Gastrocnemius medialis (tissue), 4 donors: ENCODE measurements at regions not wholly inside any gene's neighbourhood (a gene's known extent, or its start where the extent isn't known, plus 50 kb on each side); places are given as distances from the start of the nearest gene placed in this dataset.

ENCODE experiments used
- ATAC-seq, 2 donors: fragments of 150-250 bp; one replicate each; pipeline ENCODE4 v1.9.1; 2016
- DNase-seq, 2 donors: peaks; one replicate each; pipeline ENCODE4 v3.0.0-alpha.2; 2019
- H3K27ac ChIP-seq, 4 donors: fragments of 200-600 bp; sonication (generic); 1 replicate in 1 of 4; 2 replicates in 3 of 4; pipeline ENCODE4 v1.5.1; 2016 to 2018; ENCODE audit warnings: mild to moderate bottlenecking in 2 of 4, moderate library complexity in 1 of 4
- H3K27me3 ChIP-seq, 3 donors: fragments of 200-600 bp; sonication (generic) in 2 of 3; 1 replicate in 1 of 3; 2 replicates in 2 of 3; pipeline versions ENCODE4 v1.5.1 to v1.6.0; 2016 to 2019; ENCODE audit warnings: mild to moderate bottlenecking in 1 of 3, moderate library complexity in 1 of 3
- H3K36me3 ChIP-seq, 2 donors: fragments of 200-600 bp; sonication (generic) in 1 of 2; one replicate each; pipeline ENCODE4 v1.5.1; 2017 to 2018
- H3K4me1 ChIP-seq, 2 donors: fragments of 200-600 bp; sonication (generic) in 1 of 2; one replicate each; pipeline ENCODE4 v1.5.1; 2016 to 2017; ENCODE audit warnings: mild to moderate bottlenecking in 2 of 2
- H3K4me3 ChIP-seq, 4 donors: fragments of 200-600 bp; sonication (generic) in 3 of 4; 1 replicate in 1 of 4; 2 replicates in 3 of 4; pipeline ENCODE4 v1.5.1; 2016 to 2019; ENCODE audit warnings: mild to moderate bottlenecking in 2 of 4
- H3K9me3 ChIP-seq, 3 donors: fragments of 200-600 bp; sonication (generic) in 2 of 3; 1 replicate in 1 of 3; 2 replicates in 2 of 3; pipeline ENCODE4 v1.5.1; 2016 to 2019
- CTCF ChIP-seq, 5 experiments: fragments of 450-650 bp in 3 of 5; fragments of 200-600 bp in 2 of 5; sonication (generic) in 2 of 5; IDR thresholded peaks in 4 of 5; conservative IDR thresholded peaks in 1 of 5; 1 replicate in 4 of 5; 2 replicates in 1 of 5; pipeline ENCODE4 v1.5.1; 2016 to 2019; ENCODE audit warnings: antibody characterized with exemption in 5 of 5, mild to moderate bottlenecking in 3 of 5, moderate library complexity in 3 of 5
- POLR2A ChIP-seq, 2 donors: fragments of 450-650 bp; IDR thresholded peaks; one replicate each; pipeline ENCODE4 v1.6.1; 2017; ENCODE audit warnings: antibody characterized with exemption in 2 of 2, mild to moderate bottlenecking in 2 of 2, moderate library complexity in 2 of 2
- in situ Hi-C, 4 donors: fragments of 200-750 bp; cut with MboI; loops; one replicate each; pipeline versions ENCODE4 v1.15.0 to v1.8.0; 2017; ENCODE audit warnings: low sequenced_read_pairs in 4 of 4
- intact Hi-C: fragments of 100-400 bp; cut with DNase I; formaldehyde crosslinking; loops from one replicate; pipeline ENCODE4 v1.15.1; 2023; ENCODE audit warnings: low total_unique reads

GRCh38 chr11:76278526-76278925 lies 72.2 kb upstream of the WNT11 start:
- Histone ChIP-seq H3K27me3 (no peaks in the 10 kb centered on the region), H3K9me3 (no peaks in the 10 kb centered on the region), H3K4me1 (no peaks in the 10 kb centered on the region), H3K27ac (no peak overlapping the region), H3K4me3 (no peak overlapping the region), H3K36me3 (no peaks in the 10 kb centered on the region)
- no peak for DNase-seq
- intact Hi-C loops: no loop called here
- ATAC-seq: no peak
- in situ Hi-C loops: no loop called here
- TF ChIP-seq CTCF (IDR thresholded peaks at IDR 0.05 in 4 of 5, conservative IDR thresholded peaks at IDR 0.05 in 1 of 5): no peak
- TF ChIP-seq POLR2A (IDR thresholded peaks at IDR 0.05): no peak

GRCh38 chr11:76277298-76278175 lies 71.2 kb upstream of the WNT11 start:
- H3K9me3 ChIP-seq: no peaks in the 10 kb centered on the region
- TF ChIP-seq POLR2A (IDR thresholded peaks at IDR 0.05) (no peak), CTCF (IDR thresholded peaks at IDR 0.05 in 4 of 5, conservative IDR thresholded peaks at IDR 0.05 in 1 of 5) (no peak)
- H3K4me3 ChIP-seq: no peak overlapping the region
- H3K27ac ChIP-seq: no peak overlapping the region
- H3K4me1 ChIP-seq: no peaks in the 10 kb centered on the region
- DNase-seq: no peak
- in situ Hi-C loops: no loop called here
- ATAC-seq: no peak
- H3K27me3 ChIP-seq: no peaks in the 10 kb centered on the region
- intact Hi-C loops: no loop called here
- H3K36me3 ChIP-seq: no peaks in the 10 kb centered on the region

GRCh38 chr11:76276781-76277155 lies 70.5 kb upstream of the WNT11 start:
- no peak for ATAC-seq
- intact Hi-C loops: no loop called here
- H3K4me3 ChIP-seq: no peak overlapping the region

GRCh38 chr11:76276046-76276780 lies 69.9 kb upstream of the WNT11 start:
- DNase-seq (no peak), ATAC-seq (no peak)
- no peak for TF ChIP-seq CTCF (IDR thresholded peaks at IDR 0.05 in 4 of 5, conservative IDR thresholded peaks at IDR 0.05 in 1 of 5)
- no peak for TF ChIP-seq POLR2A (IDR thresholded peaks at IDR 0.05)

More at GRCh38 chr11:76276781-76277155, 70.5 kb upstream of the WNT11 start:
- H3K36me3 ChIP-seq: no peaks in the 10 kb centered on the region
- no peaks in the 10 kb centered on the region for H3K27me3 ChIP-seq
- no peaks in the 10 kb centered on the region for H3K9me3 ChIP-seq
- H3K4me1 ChIP-seq: no peaks in the 10 kb centered on the region
- in situ Hi-C loops: no loop called here
- TF ChIP-seq CTCF (IDR thresholded peaks at IDR 0.05 in 4 of 5, conservative IDR thresholded peaks at IDR 0.05 in 1 of 5): no peak
- TF ChIP-seq POLR2A (IDR thresholded peaks at IDR 0.05): no peak
- no peak for DNase-seq
- no peak overlapping the region for H3K27ac ChIP-seq

More at GRCh38 chr11:76276046-76276780, 69.9 kb upstream of the WNT11 start:
- Histone ChIP-seq H3K27ac (no peak overlapping the region), H3K9me3 (no peaks in the 10 kb centered on the region), H3K27me3 (no peaks in the 10 kb centered on the region), H3K36me3 (no peaks in the 10 kb centered on the region), H3K4me3 (no peak overlapping the region), H3K4me1 (no peaks in the 10 kb centered on the region)
- in situ Hi-C loops (no loop called here), intact Hi-C loops (no loop called here)
